Mammary epithelial cell (primary cell): ENCODE measurements at regions not wholly inside any gene's neighbourhood (a gene's known extent, or its start where the extent isn't known, plus 50 kb on each side); places are given as distances from the start of the nearest gene placed in this dataset.

Experiments
- CTCF ChIP-seq, 2 donors: IDR thresholded peaks in 1 of 2; conservative IDR thresholded peaks in 1 of 2; 2 replicates each; pipeline ENCODE4 v1.5.1; 2011 to 2012; ENCODE audit warnings: inconsistent platforms in 2 of 2, low read length in 2 of 2, mild to moderate bottlenecking in 2 of 2, control low read depth in 1 of 2, low read depth in 1 of 2; ENCODE audit not compliant: insufficient read depth in 1 of 2; ENCODE audit errors: extremely low read depth in 1 of 2
- EZH2 ChIP-seq: IDR thresholded peaks from 2 replicates; pipeline ENCODE4 v1.6.1; 2012; ENCODE audit warnings: low read length, inconsistent platforms, borderline replicate concordance

GRCh38 chr4:14359991-14360390 lies 642.3 kb upstream of the CPEB2 start:
- TF ChIP-seq CTCF (conservative IDR thresholded peaks at IDR 0.05 in 1 of 2, IDR thresholded peaks at IDR 0.05 in 1 of 2; ENCODE audit: extremely low read depth in 1 of 2, insufficient read depth in 1 of 2, low read depth in 1 of 2, low read length in 2 of 2): no peak
- TF ChIP-seq EZH2: no peak
